ENCODE measurements at regions not wholly inside any gene's neighbourhood (a gene's known extent, or its start where the extent isn't known, plus 50 kb on each side); places are given as distances from the start of the nearest gene placed in this dataset.
A peak's percentile ranks its signal among the peaks of the same experiment; 100 is the strongest.

DNA sequence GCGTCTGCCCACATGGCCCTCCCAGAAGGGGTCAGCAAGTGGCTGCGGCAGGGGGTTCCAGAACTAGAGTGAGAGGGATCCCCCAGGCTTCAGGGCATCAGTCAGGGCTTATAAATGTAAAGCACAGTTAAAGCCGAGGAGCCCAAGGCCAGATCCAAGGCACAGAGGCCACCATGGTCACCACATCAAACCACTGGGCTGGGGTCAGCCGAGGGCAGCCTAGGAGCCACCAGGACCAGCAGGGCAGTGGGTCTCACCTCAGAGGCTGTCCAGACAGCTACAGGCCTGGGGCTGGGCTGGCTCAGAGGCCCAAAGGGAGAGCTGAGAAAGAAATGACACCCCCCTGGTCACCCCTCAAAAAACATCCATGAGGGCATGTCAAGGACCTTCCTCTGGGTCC, 188.5 kb downstream of the INHBB start:
- H3K4me3 ChIP-seq (replicated peaks; ENCODE audit: low read depth, low read length): no peak overlapping the region
- no peak for DNase-seq (ENCODE audit: extremely low read depth, low read depth)
- TF ChIP-seq, protein P1, sequence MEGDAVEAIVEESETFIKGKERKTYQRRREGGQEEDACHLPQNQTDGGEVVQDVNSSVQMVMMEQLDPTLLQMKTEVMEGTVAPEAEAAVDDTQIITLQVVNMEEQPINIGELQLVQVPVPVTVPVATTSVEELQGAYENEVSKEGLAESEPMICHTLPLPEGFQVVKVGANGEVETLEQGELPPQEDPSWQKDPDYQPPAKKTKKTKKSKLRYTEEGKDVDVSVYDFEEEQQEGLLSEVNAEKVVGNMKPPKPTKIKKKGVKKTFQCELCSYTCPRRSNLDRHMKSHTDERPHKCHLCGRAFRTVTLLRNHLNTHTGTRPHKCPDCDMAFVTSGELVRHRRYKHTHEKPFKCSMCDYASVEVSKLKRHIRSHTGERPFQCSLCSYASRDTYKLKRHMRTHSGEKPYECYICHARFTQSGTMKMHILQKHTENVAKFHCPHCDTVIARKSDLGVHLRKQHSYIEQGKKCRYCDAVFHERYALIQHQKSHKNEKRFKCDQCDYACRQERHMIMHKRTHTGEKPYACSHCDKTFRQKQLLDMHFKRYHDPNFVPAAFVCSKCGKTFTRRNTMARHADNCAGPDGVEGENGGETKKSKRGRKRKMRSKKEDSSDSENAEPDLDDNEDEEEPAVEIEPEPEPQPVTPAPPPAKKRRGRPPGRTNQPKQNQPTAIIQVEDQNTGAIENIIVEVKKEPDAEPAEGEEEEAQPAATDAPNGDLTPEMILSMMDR (IDR thresholded peaks at IDR 0.05; ENCODE audit: low read depth, low read length, missing control alignments): no peak

GRCh38 chr2:120535081-120535480, 189.1 kb downstream of the INHBB start:
- DNase-seq (ENCODE audit: extremely low read depth, low read depth): no peak
- H3K4me3 ChIP-seq (replicated peaks; ENCODE audit: low read depth, low read length): no peak overlapping the region
- TF ChIP-seq, protein P1 (IDR thresholded peaks at IDR 0.05; ENCODE audit: low read depth, low read length, missing control alignments): no peak

GRCh38 chr2:120536141-120536540, 190.2 kb downstream of the INHBB start:
- no peak overlapping the region for H3K4me3 ChIP-seq (replicated peaks; ENCODE audit: low read depth, low read length)
- DNase-seq (ENCODE audit: extremely low read depth, low read depth): no peak
- TF ChIP-seq, protein P1 (IDR thresholded peaks at IDR 0.05; ENCODE audit: low read depth, low read length, missing control alignments): no peak

DNA sequence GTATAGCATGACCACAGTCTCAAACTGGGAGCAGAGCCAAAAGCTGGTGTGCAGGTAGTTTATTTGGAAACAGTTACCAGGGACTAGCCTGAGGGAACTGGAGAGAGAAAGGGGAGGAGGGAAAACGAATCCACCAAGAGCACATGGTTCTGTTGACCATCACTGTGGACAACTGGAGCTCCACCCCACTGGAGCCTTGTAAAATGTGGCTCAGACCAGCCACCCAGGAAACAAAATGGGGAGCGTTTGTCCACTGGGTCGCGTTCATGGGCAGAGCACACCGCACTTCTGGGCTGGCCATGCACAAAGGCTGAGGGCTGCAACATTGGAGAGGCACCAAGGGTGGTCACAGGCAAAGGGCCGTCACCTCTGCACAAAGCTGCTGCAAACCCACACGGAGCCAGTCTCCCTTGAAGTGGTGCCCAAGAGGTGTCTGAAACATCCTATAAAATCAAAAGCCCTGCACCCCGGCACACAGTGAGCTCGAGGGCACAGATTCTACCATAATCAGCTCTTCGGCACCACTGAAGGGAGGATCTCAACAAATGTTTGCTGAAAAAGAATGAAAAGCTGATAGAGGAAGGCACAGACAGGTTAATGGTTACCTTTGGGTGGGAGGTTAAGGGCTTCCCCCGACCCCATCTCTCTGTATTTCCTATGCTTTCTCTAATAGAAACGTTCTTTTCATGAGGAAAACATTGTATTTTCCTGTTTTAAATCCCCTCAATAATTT, 192.9 kb downstream of the INHBB start:
- H3K4me3 ChIP-seq (replicated peaks; ENCODE audit: low read depth, low read length): no peak overlapping the region
- no peak for DNase-seq (ENCODE audit: extremely low read depth, low read depth)
- TF ChIP-seq, protein P1 (IDR thresholded peaks at IDR 0.05; ENCODE audit: low read depth, low read length, missing control alignments): no peak

DNA sequence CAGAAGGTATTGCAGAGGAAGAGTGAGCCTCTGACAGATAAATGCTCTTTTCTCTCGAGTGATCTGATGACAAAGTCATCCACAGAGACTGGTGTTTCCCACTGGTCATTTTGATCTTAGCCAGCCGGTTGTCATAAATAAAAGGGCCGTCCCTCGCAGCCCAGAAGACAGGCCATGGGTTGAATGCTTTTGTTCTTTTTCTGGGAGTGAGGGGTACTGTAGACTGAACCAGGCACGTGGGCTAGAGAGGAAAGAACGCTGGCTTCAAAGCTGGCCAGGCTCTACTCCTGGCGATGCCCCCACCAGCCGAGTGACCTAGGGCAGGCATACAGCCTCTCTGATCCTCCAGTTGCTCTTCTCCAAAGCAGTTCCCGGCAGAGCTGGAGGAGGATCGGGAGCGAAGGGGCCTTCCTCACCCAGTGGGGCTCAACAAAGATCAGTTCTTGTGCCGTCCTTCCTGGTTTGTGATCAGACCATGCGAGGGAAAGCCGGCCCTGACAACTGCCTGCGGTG, 193.5 kb downstream of the INHBB start:
- no peak for DNase-seq (ENCODE audit: extremely low read depth, low read depth)
- no peak overlapping the region for H3K4me3 ChIP-seq (replicated peaks; ENCODE audit: low read depth, low read length)
- TF ChIP-seq, protein P1 (IDR thresholded peaks at IDR 0.05; ENCODE audit: low read depth, low read length, missing control alignments): no peak

DNA sequence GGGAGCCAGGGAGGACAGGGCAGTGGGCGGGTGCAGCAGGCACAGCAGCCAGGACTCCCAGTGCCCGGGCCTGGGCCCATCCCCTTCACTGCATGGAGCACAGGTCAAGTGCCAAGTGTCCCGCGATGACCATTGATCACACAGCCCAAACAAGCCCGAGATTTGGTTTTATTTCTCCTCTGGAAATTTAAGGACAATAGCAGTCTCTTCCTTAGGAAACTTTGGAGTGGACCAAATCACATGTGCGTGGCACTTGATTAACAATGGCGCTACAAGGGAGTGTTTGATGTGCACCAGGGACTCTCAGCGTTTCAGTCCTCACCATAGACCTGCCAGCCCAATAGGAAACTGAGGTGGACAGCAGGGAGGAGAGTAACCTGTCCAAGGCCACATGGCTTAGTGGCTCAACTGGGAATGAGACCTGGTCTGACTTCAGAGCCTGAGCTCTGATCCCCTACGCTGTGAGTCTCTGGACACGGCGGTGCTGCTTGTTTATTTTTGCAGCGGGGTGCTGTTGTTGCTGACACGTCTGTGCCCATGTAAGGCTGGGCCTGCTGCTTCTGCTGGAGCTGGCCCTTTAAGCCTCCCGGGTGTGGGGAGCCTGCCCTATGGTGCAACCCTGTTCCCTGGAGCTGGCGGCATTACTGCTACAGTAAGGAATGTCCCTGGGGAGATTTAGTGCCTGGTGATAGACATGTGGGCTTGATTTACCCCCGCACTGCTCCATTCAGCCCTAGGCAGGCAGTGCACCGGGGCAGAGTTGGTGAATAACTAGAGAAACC, 194.2 kb downstream of the INHBB start:
- no peak overlapping the region for H3K4me3 ChIP-seq (replicated peaks; ENCODE audit: low read depth, low read length)
- DNase-seq (ENCODE audit: extremely low read depth, low read depth): peak; percentile 65
- TF ChIP-seq, protein P1 (IDR thresholded peaks at IDR 0.05; ENCODE audit: low read depth, low read length, missing control alignments): no peak

Data from HFF-Myc (cell line).